Neural cell (in vitro differentiated cells): ENCODE measurements at regions not wholly inside any gene's neighbourhood (a gene's known extent, or its start where the extent isn't known, plus 50 kb on each side); places are given as distances from the start of the nearest gene placed in this dataset.

Source experiments
- H2AFZ ChIP-seq: fragments of 200-600, 300-800 bp; sonication (generic), shearing (Covaris generic); 2 replicates; pipeline ENCODE4 v1.6.0; 2014; ENCODE audit warnings: low read depth, mild to moderate bottlenecking, antibody characterized with exemption, low read length, moderate library complexity
- H3F3A ChIP-seq: fragments of 200-600 bp; shearing (Covaris generic); 2 replicates; pipeline ENCODE4 v1.6.1; 2016; ENCODE audit warnings: mild to moderate bottlenecking, moderate library complexity, mixed read lengths, antibody characterized with exemption, low read length; ENCODE audit not compliant: insufficient read depth, poor library complexity, severe bottlenecking
- H3K27ac ChIP-seq: fragments of 200-600, 300-800 bp; sonication (generic), shearing (Covaris generic); 2 replicates; pipeline ENCODE4 v1.5.1; 2014; ENCODE audit warnings: mild to moderate bottlenecking, low read length, moderate library complexity
- H3K27me3 ChIP-seq: fragments of 300-800, 200-600 bp; sonication (generic), shearing (Covaris generic); 2 replicates; pipeline ENCODE4 v1.6.0; 2014; ENCODE audit warnings: mild to moderate bottlenecking, low read depth, low read length, moderate library complexity; ENCODE audit not compliant: insufficient read depth
- H3K36me3 ChIP-seq: fragments of 300-800, 200-600 bp; sonication (generic), shearing (Covaris generic); 2 replicates; pipeline ENCODE4 v1.5.1; 2014; ENCODE audit warnings: mild to moderate bottlenecking, antibody characterized with exemption, low read length, moderate library complexity; ENCODE audit not compliant: insufficient read depth
- H3K4me2 ChIP-seq: fragments of 300-800, 200-600 bp; sonication (generic), shearing (Covaris generic); 2 replicates; pipeline ENCODE4 v1.6.0; 2014; ENCODE audit warnings: mild to moderate bottlenecking, low read length
- H3K4me3 ChIP-seq: fragments of 300-800, 200-600 bp; sonication (generic), shearing (Covaris generic); 2 replicates; pipeline ENCODE4 v1.5.1; 2014; ENCODE audit warnings: mild to moderate bottlenecking, low read length, moderate library complexity
- H3K79me2 ChIP-seq: fragments of 200-600 bp; shearing (Covaris generic); replicated peaks from 2 replicates; pipeline ENCODE4 v1.6.0; 2014; ENCODE audit warnings: mild to moderate bottlenecking, low read length, moderate library complexity; ENCODE audit not compliant: insufficient read depth
- H3K9ac ChIP-seq: fragments of 300-800, 200-600 bp; sonication (generic), shearing (Covaris generic); 2 replicates; pipeline ENCODE4 v1.6.1; 2016; ENCODE audit warnings: mild to moderate bottlenecking, low read length, mixed read lengths
- H3K9me2 ChIP-seq: fragments of 200-600 bp; shearing (Covaris generic); 2 replicates; pipeline ENCODE4 v1.6.1; 2016; ENCODE audit warnings: mild to moderate bottlenecking, low read length, mixed read lengths; ENCODE audit not compliant: insufficient read depth
- H3K9me3 ChIP-seq: fragments of 200-600, 300-800 bp; sonication (generic), shearing (Covaris generic); 2 replicates; pipeline ENCODE4 v1.6.1; 2016; ENCODE audit warnings: mild to moderate bottlenecking, mixed run types, low read length, moderate library complexity, mixed read lengths
- H4K20me1 ChIP-seq: fragments of 200-600 bp; shearing (Covaris generic); 2 replicates; pipeline ENCODE4 v1.6.1; 2016; ENCODE audit warnings: mild to moderate bottlenecking, mixed run types; ENCODE audit not compliant: insufficient read depth
- CTCF ChIP-seq: fragments of 450-650 bp; IDR thresholded peaks from 2 replicates; pipeline ENCODE4 v1.5.1; 2014; ENCODE audit warnings: antibody characterized with exemption, mild to moderate bottlenecking, moderate library complexity; ENCODE audit not compliant: poor library complexity, severe bottlenecking
- EP300 ChIP-seq: fragments of 450-650 bp; conservative IDR thresholded peaks from 2 replicates; pipeline ENCODE4 v1.6.1; 2014; ENCODE audit warnings: antibody characterized with exemption, mild to moderate bottlenecking, moderate library complexity; ENCODE audit not compliant: poor library complexity, severe bottlenecking
- EZH2 ChIP-seq: fragments of 200-600, 300-800 bp; shearing (Covaris generic), sonication (generic); IDR thresholded peaks from 2 replicates; pipeline ENCODE4 v1.6.1; 2014; ENCODE audit warnings: antibody characterized with exemption, low read length, borderline replicate concordance, mild to moderate bottlenecking; ENCODE audit not compliant: insufficient read depth, poor library complexity, severe bottlenecking
- MXI1 ChIP-seq: fragments of 450-650 bp; conservative IDR thresholded peaks from 2 replicates; pipeline ENCODE4 v1.6.1; 2014; ENCODE audit warnings: antibody characterized with exemption, mild to moderate bottlenecking; ENCODE audit not compliant: poor library complexity, severe bottlenecking
- POLR2AphosphoS5 ChIP-seq: IDR thresholded peaks from 2 replicates; pipeline ENCODE4 v1.6.1; 2012
- RAD21 ChIP-seq: fragments of 450-650 bp; conservative IDR thresholded peaks from 2 replicates; pipeline ENCODE4 v1.6.1; 2014; ENCODE audit warnings: antibody characterized with exemption, mild to moderate bottlenecking, moderate library complexity
- REST ChIP-seq: IDR thresholded peaks from 2 replicates; pipeline ENCODE4 v1.6.1; 2012; ENCODE audit warnings: borderline replicate concordance
- SMC3 ChIP-seq: fragments of 450-650 bp; conservative IDR thresholded peaks from 2 replicates; pipeline ENCODE4 v1.6.1; 2014; ENCODE audit warnings: antibody characterized with exemption, mild to moderate bottlenecking, moderate library complexity; ENCODE audit not compliant: poor library complexity
- TAF1 ChIP-seq: IDR thresholded peaks from 2 replicates; pipeline ENCODE4 v1.6.1; 2012; ENCODE audit warnings: low read depth

- H3K4me3 ChIP-seq: no peak overlapping the region
- no peak overlapping the region for H3K27ac ChIP-seq
- H3K79me2 ChIP-seq: no peaks in the 10 kb centered on the region
- TF ChIP-seq EP300 (no peak), MXI1 (no peak), SMC3 (no peak), REST (no peak), CTCF (no peak), EZH2 (no peak), TAF1 (no peak), RAD21 (no peak), POLR2AphosphoS5 (no peak)
- H3K9me2 ChIP-seq: no peaks in the 10 kb centered on the region
- no peak overlapping the region for H3K4me2 ChIP-seq
- no peak overlapping the region for H3K9ac ChIP-seq
- H4K20me1 ChIP-seq: no peaks in the 10 kb centered on the region
- H3K36me3 ChIP-seq: no peaks in the 10 kb centered on the region
- H3F3A ChIP-seq: no peaks in the 10 kb centered on the region
- no peak overlapping the region for H2AFZ ChIP-seq
- no peaks in the 10 kb centered on the region for H3K9me3 ChIP-seq
- peaks cover 4% of the 10 kb centered on the region for H3K27me3 ChIP-seq
Observed at GRCh38 chr15:98433856-98434255, 214.5 kb upstream of the IGF1R start.

- TF ChIP-seq EZH2: no peak
- TF ChIP-seq TAF1: no peak
- no peak for TF ChIP-seq EP300
- no peak for TF ChIP-seq REST
- no peak for TF ChIP-seq RAD21
- TF ChIP-seq SMC3: no peak
- TF ChIP-seq MXI1: no peak
- TF ChIP-seq CTCF: no peak
- TF ChIP-seq POLR2AphosphoS5: no peak
- Histone ChIP-seq H3K9me2 (no peaks in the 10 kb centered on the region), H3K9me3 (no peaks in the 10 kb centered on the region), H3K27me3 (no peaks in the 10 kb centered on the region), H3F3A (no peaks in the 10 kb centered on the region), H3K79me2 (no peaks in the 10 kb centered on the region), H3K4me2 (no peak overlapping the region), H4K20me1 (no peaks in the 10 kb centered on the region), H3K9ac (no peak overlapping the region), H2AFZ (no peak overlapping the region), H3K4me3 (no peak overlapping the region), H3K36me3 (no peaks in the 10 kb centered on the region), H3K27ac (no peak overlapping the region)
Observed at GRCh38 chr15:98437752-98438151, 210.6 kb upstream of the IGF1R start.
